HEK293T (cell line): ENCODE measurements at regions not wholly inside any gene's neighbourhood (a gene's known extent, or its start where the extent isn't known, plus 50 kb on each side); places are given as distances from the start of the nearest gene placed in this dataset.

Experiments used
- BHLHE40 ChIP-seq: fragments of 450-650 bp; IDR thresholded peaks from 2 replicates; pipeline ENCODE4 v1.6.1; 2016; ENCODE audit warnings: mild to moderate bottlenecking, moderate library complexity, borderline replicate concordance
- CTBP1 ChIP-seq: fragments of 450-650 bp; IDR thresholded peaks from 2 replicates; pipeline ENCODE4 v1.6.1; 2016; ENCODE audit warnings: borderline replicate concordance
- FOXK2 ChIP-seq: fragments of 450-650 bp; IDR thresholded peaks from 2 replicates; pipeline ENCODE4 v1.6.1; 2016; ENCODE audit warnings: mild to moderate bottlenecking

DNA sequence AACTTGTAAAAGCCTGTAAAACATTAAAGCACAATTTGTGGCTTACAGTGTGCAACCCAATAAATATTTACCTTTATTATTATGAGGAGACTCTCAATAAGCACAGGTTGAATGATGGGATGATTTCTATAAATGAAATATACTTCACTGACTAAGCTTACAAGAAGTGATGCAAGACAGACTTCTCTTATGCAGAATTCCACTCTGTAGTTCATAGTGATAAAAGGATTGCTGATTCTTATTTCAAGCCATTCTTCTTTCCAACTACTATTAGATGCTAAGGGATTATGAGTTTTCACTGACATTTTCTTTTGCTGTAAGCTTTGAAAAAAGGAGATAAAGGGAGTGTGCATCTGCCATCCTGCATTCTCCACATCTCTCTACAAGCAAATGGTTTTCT, 149.0 kb upstream of the ARG1 start:
- TF ChIP-seq CTBP1 (no peak), BHLHE40 (no peak), FOXK2 (no peak)
